ENCODE measurements at regions not wholly inside any gene's neighbourhood (a gene's known extent, or its start where the extent isn't known, plus 50 kb on each side); places are given as distances from the start of the nearest gene placed in this dataset.

- TF ChIP-seq POLR2A (IDR thresholded peaks at IDR 0.05) (no peak), CTCF (IDR thresholded peaks at IDR 0.05) (no peak)
These were observed 1269.4 kb upstream of the CDH6 start for GRCh38 chr5:29924107-29924506.

All from testis (tissue), 2 donors.